Neuronal stem cell (in vitro differentiated cells): ENCODE measurements at regions not wholly inside any gene's neighbourhood (a gene's known extent, or its start where the extent isn't known, plus 50 kb on each side); places are given as distances from the start of the nearest gene placed in this dataset.

ENCODE experiments used
- DNase-seq: peaks from one replicate; pipeline ENCODE4 v3.0.0-alpha.2; 2013; ENCODE audit warnings: low spot score
- H2AFZ ChIP-seq: one replicate; pipeline ENCODE4 v1.6.1; 2013; ENCODE audit warnings: mild to moderate bottlenecking, low read length, inconsistent platforms
- H2AK5ac ChIP-seq: 2 replicates; pipeline ENCODE4 v1.6.1; 2013; ENCODE audit warnings: low read depth, mild to moderate bottlenecking, inconsistent platforms, low read length, moderate library complexity, mixed read lengths
- H2BK120ac ChIP-seq: 2 replicates; pipeline ENCODE4 v1.6.1; 2013; ENCODE audit warnings: low read depth, mild to moderate bottlenecking, inconsistent platforms, low read length, moderate library complexity, mixed read lengths
- H2BK12ac ChIP-seq: one replicate; pipeline ENCODE4 v1.6.1; 2013; ENCODE audit warnings: low read length, inconsistent platforms
- H2BK15ac ChIP-seq: 2 replicates; pipeline ENCODE4 v1.6.1; 2013; ENCODE audit warnings: mild to moderate bottlenecking, low read length, inconsistent platforms, mixed read lengths
- H2BK5ac ChIP-seq: one replicate; pipeline ENCODE4 v1.6.1; 2013; ENCODE audit warnings: inconsistent platforms, mild to moderate bottlenecking, low read length, moderate library complexity
- H3K14ac ChIP-seq: one replicate; pipeline ENCODE4 v1.6.1; 2013; ENCODE audit warnings: low read length, inconsistent platforms
- H3K18ac ChIP-seq: 2 replicates; pipeline ENCODE4 v1.6.1; 2013; ENCODE audit warnings: low read length, inconsistent platforms
- H3K23ac ChIP-seq: 2 replicates; pipeline ENCODE4 v1.6.1; 2013; ENCODE audit warnings: low read depth, mild to moderate bottlenecking, mixed read lengths, low read length, inconsistent platforms; ENCODE audit not compliant: poor library complexity
- H3K27ac ChIP-seq: replicated peaks from 3 replicates; pipeline ENCODE4 v1.5.1; 2013; ENCODE audit warnings: low read length, inconsistent platforms
- H3K27me3 ChIP-seq, 3 experiments: 2 replicates each; pipeline ENCODE4 v1.6.1; 2013; ENCODE audit warnings: low read length in 3 of 3, mild to moderate bottlenecking in 2 of 3, inconsistent platforms in 1 of 3, low read depth in 1 of 3, mixed read lengths in 1 of 3, moderate library complexity in 1 of 3; ENCODE audit not compliant: control insufficient read depth in 3 of 3, insufficient read depth in 3 of 3
- H3K36me3 ChIP-seq, 2 donors: replicated peaks in 1 of 2; 2 replicates each; pipeline ENCODE4 v1.6.1; 2013; ENCODE audit warnings: low read length in 2 of 2; ENCODE audit not compliant: control insufficient read depth in 2 of 2, insufficient read depth in 2 of 2
- H3K4ac ChIP-seq: 2 replicates; pipeline ENCODE4 v1.6.1; 2013; ENCODE audit warnings: inconsistent platforms, mild to moderate bottlenecking, low read length, moderate library complexity
- H3K4me1 ChIP-seq, 2 donors: 1 replicate in 1 of 2; 2 replicates in 1 of 2; pipeline ENCODE4 v1.6.1; 2013; ENCODE audit warnings: low read length in 2 of 2, low read depth in 1 of 2; ENCODE audit not compliant: control insufficient read depth in 2 of 2, insufficient read depth in 1 of 2
- H3K4me2 ChIP-seq: one replicate; pipeline ENCODE4 v1.6.1; 2013; ENCODE audit warnings: mild to moderate bottlenecking, low read length, inconsistent platforms; ENCODE audit not compliant: insufficient read depth, poor library complexity, severe bottlenecking
- H3K4me3 ChIP-seq, 2 donors: 2 replicates each; pipeline ENCODE4 v1.5.1; 2013; ENCODE audit warnings: low read length in 2 of 2, mild to moderate bottlenecking in 2 of 2, inconsistent platforms in 1 of 2, moderate library complexity in 1 of 2
- H3K79me1 ChIP-seq: one replicate; pipeline ENCODE4 v1.6.1; 2013; ENCODE audit warnings: low read depth, mild to moderate bottlenecking, inconsistent platforms, low read length, moderate library complexity
- H3K9ac ChIP-seq: one replicate; pipeline ENCODE4 v1.6.1; 2013; ENCODE audit warnings: mild to moderate bottlenecking, low read depth, low read length, inconsistent platforms; ENCODE audit not compliant: poor library complexity
- H3K9me3 ChIP-seq, 2 donors: replicated peaks in 1 of 2; 2 replicates each; pipeline versions ENCODE3 to v1.6.1; 2013; ENCODE audit warnings: low read length in 2 of 2, mild to moderate bottlenecking in 2 of 2, inconsistent platforms in 1 of 2, low read depth in 1 of 2, mixed read lengths in 1 of 2, moderate library complexity in 1 of 2; ENCODE audit not compliant: control insufficient read depth in 2 of 2, insufficient read depth in 1 of 2
- H4K8ac ChIP-seq: one replicate; pipeline ENCODE4 v1.6.1; 2013; ENCODE audit warnings: low read depth, mild to moderate bottlenecking, inconsistent platforms, low read length, moderate library complexity
- H4K91ac ChIP-seq: one replicate; pipeline ENCODE4 v1.6.1; 2013; ENCODE audit warnings: low read length, low read depth, mild to moderate bottlenecking, inconsistent platforms; ENCODE audit not compliant: poor library complexity
- WGBS, 2 donors: extraction: QIAGEN DNeasy Blood & Tissue Kit; methylation state at CpG; one replicate each; pipeline ENCODE4 v1.1.7; 2013; ENCODE audit warnings: missing lambda C conversion rate in 2 of 2, mixed read lengths in 1 of 2; ENCODE audit not compliant: insufficient read length in 2 of 2, insufficient replicate concordance in 1 of 2; ENCODE audit errors: extremely low coverage in 2 of 2; 5-methylcytosine and 5-hydroxymethylcytosine counted together

DNA sequence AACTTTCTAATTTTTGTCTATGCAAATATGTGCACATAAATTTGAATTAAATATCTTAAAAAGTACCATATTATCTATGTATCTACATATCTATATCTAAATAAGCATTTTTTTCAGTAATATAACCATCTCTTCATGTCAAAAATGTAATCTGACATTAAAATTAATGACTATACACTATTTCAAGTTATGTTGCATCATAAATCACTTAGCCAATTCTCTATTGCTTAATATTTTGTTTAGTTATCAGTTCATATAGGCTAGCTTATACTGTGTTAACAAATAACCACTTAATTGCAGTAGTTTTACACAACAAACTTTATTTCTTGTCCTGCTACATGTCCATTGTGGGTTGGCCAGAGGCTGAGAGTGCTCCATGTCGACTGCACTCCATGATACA is 360.8 kb downstream of the EPM2A start:
- no CpG with 5 or more reads among the region's 1 CpG for WGBS, 2 donors
- peaks cover 0 to 5% of the 10 kb centered on the region in 2 donors for H3K4me1 ChIP-seq
- DNase-seq, result no peak

DNA sequence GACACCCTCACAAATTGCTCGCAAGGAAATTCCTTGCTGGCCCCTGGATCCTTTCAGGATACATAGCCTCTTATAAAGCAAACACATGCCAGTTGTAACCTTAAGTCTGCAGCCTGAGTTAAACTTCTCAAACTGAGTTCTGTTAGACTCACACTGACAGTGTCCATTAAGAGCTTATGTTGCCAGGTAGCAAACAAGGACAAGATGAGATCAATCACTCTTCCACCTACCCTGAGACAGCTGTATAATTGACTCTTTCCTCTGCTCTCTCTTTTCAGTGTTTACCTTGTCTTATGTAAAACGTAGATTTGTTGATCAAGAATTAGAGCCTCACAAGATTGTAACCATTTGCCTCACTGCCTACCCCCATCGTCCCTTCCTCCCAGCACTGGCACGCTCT is 359.8 kb downstream of the EPM2A start:
- no peak for DNase-seq
- Histone ChIP-seq H3K4me2 (no peak overlapping the region), H3K4me3 (no peak overlapping the region), H3K79me1 (no peaks in the 10 kb centered on the region), H4K91ac (no peak overlapping the region), H3K14ac (no peak overlapping the region), H3K23ac (no peak overlapping the region), H3K9me3 (peaks cover 0 to 5% of the 10 kb centered on the region in 2 donors), H2BK12ac (no peak overlapping the region), H2BK15ac (no peak overlapping the region), H3K27ac (no peak overlapping the region), H3K36me3 (no peaks in the 10 kb centered on the region), H2BK5ac (no peak overlapping the region), H3K18ac (no peak overlapping the region), H4K8ac (no peak overlapping the region), H3K27me3 (no peaks in the 10 kb centered on the region), H2AFZ (no peak overlapping the region), H3K4ac (no peak overlapping the region), H2BK120ac (no peak overlapping the region), H3K9ac (no peak overlapping the region), H3K4me1 (peaks cover 0 to 5% of the 10 kb centered on the region in 2 donors), H2AK5ac (no peak overlapping the region)
- WGBS, 2 donors, result no CpG with 5 or more reads among the region's 4 CpGs

More for the DNA sequence above, 360.8 kb downstream of the EPM2A start:
- Histone ChIP-seq H4K91ac (no peak overlapping the region), H3K18ac (no peak overlapping the region), H3K14ac (no peak overlapping the region), H3K79me1 (no peaks in the 10 kb centered on the region), H3K36me3 (no peaks in the 10 kb centered on the region), H3K23ac (no peak overlapping the region), H3K9me3 (peaks cover 0 to 5% of the 10 kb centered on the region in 2 donors), H2BK12ac (no peak overlapping the region), H3K27ac (no peak overlapping the region), H4K8ac (no peak overlapping the region), H2BK120ac (no peak overlapping the region), H3K4ac (no peak overlapping the region), H3K4me3 (no peak overlapping the region), H3K27me3 (no peaks in the 10 kb centered on the region), H2BK5ac (no peak overlapping the region), H2AK5ac (no peak overlapping the region), H3K4me2 (no peak overlapping the region), H2BK15ac (no peak overlapping the region), H2AFZ (no peak overlapping the region), H3K9ac (no peak overlapping the region)

DNA sequence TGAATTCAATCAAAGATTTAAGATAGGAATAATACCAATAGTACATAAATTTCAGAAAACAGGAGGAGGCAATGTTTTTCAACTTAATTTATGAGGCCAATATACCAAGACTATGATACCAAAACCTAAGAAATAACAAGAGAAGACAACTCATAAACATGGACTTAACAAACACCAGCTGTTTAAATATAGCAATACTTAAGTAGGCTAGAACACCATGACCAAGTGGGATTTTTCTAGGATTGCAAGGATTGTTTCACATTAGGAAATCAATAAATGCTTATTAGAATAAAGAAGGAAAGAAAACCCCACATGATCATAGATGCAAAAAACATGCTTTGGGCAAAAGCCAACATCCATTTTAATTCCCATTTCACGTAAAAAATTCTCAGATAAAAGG is 355.1 kb downstream of the EPM2A start:
- Histone ChIP-seq H2BK12ac (no peak overlapping the region), H2BK120ac (no peak overlapping the region), H3K27ac (no peak overlapping the region), H3K9ac (no peak overlapping the region), H3K4ac (no peak overlapping the region), H3K4me3 (no peak overlapping the region), H4K91ac (no peak overlapping the region), H3K4me2 (no peak overlapping the region), H2BK15ac (no peak overlapping the region), H3K9me3 (peaks cover 0 to 5% of the 10 kb centered on the region in 2 donors), H3K79me1 (no peaks in the 10 kb centered on the region), H3K27me3 (no peaks in the 10 kb centered on the region), H2AFZ (no peak overlapping the region), H3K36me3 (no peaks in the 10 kb centered on the region), H3K23ac (no peak overlapping the region), H3K18ac (no peak overlapping the region), H2BK5ac (no peak overlapping the region), H4K8ac (no peak overlapping the region), H3K4me1 (no peaks in the 10 kb centered on the region), H2AK5ac (no peak overlapping the region), H3K14ac (no peak overlapping the region)
- DNase-seq, result no peak
- no CpG with 5 or more reads among the region's 1 CpG for WGBS, 2 donors

DNA sequence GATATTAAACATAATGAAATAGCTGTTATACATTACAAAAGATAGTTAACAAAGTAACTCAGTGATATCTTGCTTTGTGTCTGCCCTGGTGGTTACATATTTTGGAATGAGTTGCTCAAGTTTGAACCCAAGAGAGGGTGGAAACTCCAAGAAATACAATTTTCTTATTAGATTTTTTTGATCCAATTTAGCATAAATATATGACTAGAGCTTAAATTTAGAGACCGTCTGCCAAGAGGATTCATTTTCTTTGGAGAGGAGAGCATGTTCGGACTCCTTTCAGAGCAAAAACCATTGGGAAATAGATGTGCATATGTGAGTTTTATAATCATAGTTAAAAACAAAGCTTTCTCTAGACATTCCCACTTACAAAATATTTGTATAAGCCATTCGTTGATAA is 353.4 kb downstream of the EPM2A start:
- peaks cover 0 to 5% of the 10 kb centered on the region in 2 donors for H3K9me3 ChIP-seq
- DNase-seq, result no peak
- H2AFZ ChIP-seq, result no peak overlapping the region
- H3K18ac ChIP-seq, result no peak overlapping the region
- H3K4me1 ChIP-seq, result no peaks in the 10 kb centered on the region
- no peak overlapping the region for H3K23ac ChIP-seq
- H2BK12ac ChIP-seq, result no peak overlapping the region
- H3K36me3 ChIP-seq, result no peaks in the 10 kb centered on the region
- H3K4ac ChIP-seq, result no peak overlapping the region
- H3K4me3 ChIP-seq, result no peak overlapping the region
- no peak overlapping the region for H2AK5ac ChIP-seq
- no peak overlapping the region for H2BK5ac ChIP-seq
- no peak overlapping the region for H3K14ac ChIP-seq
- H4K8ac ChIP-seq, result no peak overlapping the region
- 100% methylated on average over 1 of the region's 3 CpGs for WGBS, 2 donors
- H3K9ac ChIP-seq, result no peak overlapping the region
- H4K91ac ChIP-seq, result no peak overlapping the region
- no peak overlapping the region for H3K4me2 ChIP-seq
- no peak overlapping the region for H2BK15ac ChIP-seq
- H3K27me3 ChIP-seq, result no peaks in the 10 kb centered on the region
- H3K79me1 ChIP-seq, result no peaks in the 10 kb centered on the region
- no peak overlapping the region for H2BK120ac ChIP-seq
- H3K27ac ChIP-seq, result no peak overlapping the region
